Stomach (tissue), 4 donors: ENCODE measurements at regions not wholly inside any gene's neighbourhood (a gene's known extent, or its start where the extent isn't known, plus 50 kb on each side); places are given as distances from the start of the nearest gene placed in this dataset.

Experiments used
- CTCF ChIP-seq, 7 experiments: fragments of 450-650 bp in 4 of 7; fragments of 200-600 bp in 3 of 7; sonication (generic) in 3 of 7; IDR thresholded peaks; one replicate each; pipeline ENCODE4 v1.5.1; 2016 to 2019; ENCODE audit warnings: antibody characterized with exemption in 7 of 7, control low read depth in 2 of 7, mild to moderate bottlenecking in 1 of 7
- EP300 ChIP-seq: sonication (generic); formaldehyde crosslinking; IDR thresholded peaks from one replicate; pipeline ENCODE4 v1.6.1; 2017; ENCODE audit warnings: antibody characterized with exemption
- POLR2A ChIP-seq, 4 donors: fragments of 450-650 bp; IDR thresholded peaks; one replicate each; pipeline ENCODE4 v1.6.1; 2016; ENCODE audit warnings: antibody characterized with exemption in 4 of 4, control low read depth in 2 of 4, mild to moderate bottlenecking in 1 of 4, moderate library complexity in 1 of 4
- POLR2AphosphoS5 ChIP-seq, 3 donors: sonication (generic); formaldehyde crosslinking; IDR thresholded peaks; one replicate each; pipeline ENCODE4 v1.6.1; 2016; ENCODE audit warnings: antibody characterized with exemption in 3 of 3

- no peak for TF ChIP-seq CTCF (IDR thresholded peaks at IDR 0.05)
- TF ChIP-seq POLR2AphosphoS5 (IDR thresholded peaks at IDR 0.05): no peak
- TF ChIP-seq POLR2A (IDR thresholded peaks at IDR 0.05): no peak
- no peak for TF ChIP-seq EP300
These were observed 178.6 kb downstream of the MYCN start for GRCh38 chr2:16118611-16119590.
